ENCODE measurements at regions not wholly inside any gene's neighbourhood (a gene's known extent, or its start where the extent isn't known, plus 50 kb on each side); places are given as distances from the start of the nearest gene placed in this dataset.

DNA sequence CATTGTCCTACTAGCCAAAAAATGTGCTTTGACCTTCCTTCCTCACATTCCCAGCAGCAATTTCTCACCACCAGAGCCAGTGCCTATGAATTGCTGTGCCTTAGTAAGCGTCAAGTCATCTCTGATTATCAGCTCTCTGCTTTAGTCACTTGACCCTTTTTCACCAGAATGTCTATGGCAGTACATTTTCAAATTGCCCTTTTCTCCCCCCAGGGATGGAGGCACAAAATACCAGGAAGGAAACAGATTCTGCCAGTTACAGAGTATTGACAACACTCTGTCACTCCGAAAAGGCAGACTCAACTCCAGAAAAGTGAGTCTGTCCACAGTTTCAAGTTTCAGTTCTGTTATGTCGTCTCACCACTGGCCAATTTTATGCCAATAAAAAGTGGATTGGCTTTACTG lies 167.4 kb downstream of the TNFSF18 start (continued):
- no peak for TF ChIP-seq BCL11A (IDR thresholded peaks at IDR 0.05; ENCODE audit: low read depth in 2 of 2, low read length in 2 of 2)
- TF ChIP-seq ZNF274 (IDR thresholded peaks at IDR 0.05; ENCODE audit: borderline replicate concordance, extremely low read depth, low read length), result no peak

All from H1 (cell line).